SU-DHL-6 (cell line): ENCODE measurements at regions not wholly inside any gene's neighbourhood (a gene's known extent, or its start where the extent isn't known, plus 50 kb on each side); places are given as distances from the start of the nearest gene placed in this dataset.

Source experiments
- H2AFZ ChIP-seq: fragments of 200-600 bp; sonication (generic); 2 replicates; pipeline ENCODE4 v1.6.1; 2014; ENCODE audit warnings: low read depth, mild to moderate bottlenecking, moderate library complexity, mixed read lengths, antibody characterized with exemption, low read length; ENCODE audit not compliant: severe bottlenecking
- H3F3A ChIP-seq: fragments of 200-600 bp; shearing (Covaris generic); 2 replicates; pipeline ENCODE4 v1.6.0; 2016; ENCODE audit warnings: antibody characterized with exemption, mild to moderate bottlenecking; ENCODE audit not compliant: insufficient read depth
- H3K27ac ChIP-seq: fragments of 200-600 bp; sonication (generic); 2 replicates; pipeline ENCODE4 v1.5.1; 2016; ENCODE audit warnings: low read depth, mild to moderate bottlenecking, low read length, moderate library complexity, mixed read lengths
- H3K27me3 ChIP-seq: fragments of 200-600 bp; sonication (generic), shearing (Covaris generic); 2 replicates; pipeline ENCODE4 v1.6.0; 2014; ENCODE audit warnings: mild to moderate bottlenecking, low read length
- H3K36me3 ChIP-seq: fragments of 200-600 bp; sonication (generic); 2 replicates; pipeline ENCODE4 v1.6.1; 2014; ENCODE audit warnings: mild to moderate bottlenecking, low read length, mixed read lengths
- H3K4me2 ChIP-seq: fragments of 300-600, 200-600 bp; shearing (Covaris generic), sonication (generic); 2 replicates; pipeline ENCODE4 v1.6.0; 2014; ENCODE audit warnings: low read length, low read depth, mild to moderate bottlenecking; ENCODE audit not compliant: poor library complexity, severe bottlenecking
- H3K4me3 ChIP-seq: fragments of 200-600 bp; sonication (generic); 2 replicates; pipeline ENCODE4 v1.5.1; 2014; ENCODE audit warnings: antibody characterized with exemption, low read length, mild to moderate bottlenecking, mixed read lengths; ENCODE audit not compliant: insufficient read depth, poor library complexity, severe bottlenecking
- H3K79me2 ChIP-seq: fragments of 200-600 bp; sonication (generic); 2 replicates; pipeline ENCODE4 v1.6.1; 2014; ENCODE audit warnings: mild to moderate bottlenecking, low read length, moderate library complexity; ENCODE audit not compliant: insufficient read depth
- H3K9ac ChIP-seq: fragments of 200-600 bp; sonication (generic); 2 replicates; pipeline ENCODE4 v1.7.0; 2014; ENCODE audit warnings: mild to moderate bottlenecking, low read length
- H3K9me2 ChIP-seq: fragments of 200-600 bp; sonication (generic); replicated peaks from 2 replicates; pipeline ENCODE4 v1.6.1; 2014; ENCODE audit warnings: low read length; ENCODE audit not compliant: insufficient read depth
- H3K9me3 ChIP-seq: fragments of 200-600 bp; sonication (generic); 2 replicates; pipeline ENCODE4 v1.6.1; 2014; ENCODE audit warnings: low read length, mixed read lengths; ENCODE audit not compliant: insufficient read depth
- H4K20me1 ChIP-seq: fragments of 200-600 bp; sonication (generic); 2 replicates; pipeline ENCODE4 v1.6.1; 2014; ENCODE audit warnings: low read depth, mild to moderate bottlenecking, antibody characterized with exemption, low read length, moderate library complexity, mixed read lengths
- CTCF ChIP-seq: fragments of 200-600 bp; sonication (generic); IDR thresholded peaks from one replicate; pipeline ENCODE4 v1.5.1; 2017; ENCODE audit warnings: antibody characterized with exemption, mild to moderate bottlenecking, low read length, moderate library complexity; ENCODE audit not compliant: insufficient read depth, poor library complexity, severe bottlenecking
- EZH2phosphoT487 ChIP-seq: fragments of 200-600 bp; sonication (generic), shearing (Covaris generic); conservative IDR thresholded peaks from 2 replicates; pipeline ENCODE4 v1.6.1; 2018; ENCODE audit warnings: mild to moderate bottlenecking, antibody characterized with exemption, low read length, moderate library complexity, mixed read lengths

GRCh38 chr14:87142551-87143211 is 850.3 kb downstream of the GALC start:
- H3K36me3 ChIP-seq, result no peaks in the 10 kb centered on the region
- H3K27ac ChIP-seq, result no peak overlapping the region
- H4K20me1 ChIP-seq, result no peaks in the 10 kb centered on the region
- H3K4me2 ChIP-seq, result no peak overlapping the region
- H3K9ac ChIP-seq, result no peak overlapping the region
- no peak overlapping the region for H2AFZ ChIP-seq
- H3K27me3 ChIP-seq, result no peaks in the 10 kb centered on the region
- H3K9me3 ChIP-seq, result no peaks in the 10 kb centered on the region
- no peaks in the 10 kb centered on the region for H3K9me2 ChIP-seq
- no peaks in the 10 kb centered on the region for H3F3A ChIP-seq
- H3K4me3 ChIP-seq, result no peak overlapping the region
- no peak for TF ChIP-seq EZH2phosphoT487
- TF ChIP-seq CTCF, result no peak
- H3K79me2 ChIP-seq, result no peaks in the 10 kb centered on the region

GRCh38 chr14:87141801-87142200 is 851.2 kb downstream of the GALC start:
- Histone ChIP-seq H3F3A (no peaks in the 10 kb centered on the region), H3K9ac (no peak overlapping the region), H3K4me2 (no peak overlapping the region), H3K9me3 (no peaks in the 10 kb centered on the region), H3K4me3 (no peak overlapping the region), H4K20me1 (no peaks in the 10 kb centered on the region), H3K36me3 (no peaks in the 10 kb centered on the region), H2AFZ (no peak overlapping the region), H3K79me2 (no peaks in the 10 kb centered on the region), H3K27ac (no peak overlapping the region), H3K27me3 (no peaks in the 10 kb centered on the region), H3K9me2 (no peaks in the 10 kb centered on the region)
- TF ChIP-seq EZH2phosphoT487 (no peak), CTCF (no peak)

DNA sequence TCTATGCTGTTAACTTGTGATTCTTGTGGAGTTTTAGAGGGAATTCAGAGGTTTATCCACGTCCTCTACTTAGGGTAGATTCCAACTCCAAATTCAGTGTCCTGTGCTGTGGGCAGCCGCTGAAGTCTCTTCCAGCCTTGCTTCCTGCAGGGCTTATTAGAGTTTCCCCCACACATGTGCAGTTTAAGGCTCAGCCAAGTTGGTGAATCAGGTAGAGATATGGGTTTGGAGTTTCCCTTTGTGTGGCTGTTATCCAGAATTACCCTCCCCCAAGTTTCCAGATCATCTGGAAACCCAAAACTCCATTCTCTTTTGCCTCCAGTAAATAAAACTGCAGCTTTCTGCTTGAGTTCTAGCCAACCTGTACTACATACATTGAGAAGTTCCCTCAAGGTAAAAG is 853.7 kb downstream of the GALC start:
- Histone ChIP-seq H3K9ac (no peak overlapping the region), H3F3A (no peaks in the 10 kb centered on the region), H2AFZ (no peak overlapping the region), H3K4me2 (no peak overlapping the region), H3K9me3 (no peaks in the 10 kb centered on the region), H3K79me2 (no peaks in the 10 kb centered on the region), H3K36me3 (no peaks in the 10 kb centered on the region), H3K27me3 (no peaks in the 10 kb centered on the region), H3K9me2 (no peaks in the 10 kb centered on the region), H3K27ac (no peak overlapping the region), H3K4me3 (no peak overlapping the region), H4K20me1 (no peaks in the 10 kb centered on the region)
- no peak for TF ChIP-seq CTCF
